ENCODE measurements at regions not wholly inside any gene's neighbourhood (a gene's known extent, or its start where the extent isn't known, plus 50 kb on each side); places are given as distances from the start of the nearest gene placed in this dataset.

DNA sequence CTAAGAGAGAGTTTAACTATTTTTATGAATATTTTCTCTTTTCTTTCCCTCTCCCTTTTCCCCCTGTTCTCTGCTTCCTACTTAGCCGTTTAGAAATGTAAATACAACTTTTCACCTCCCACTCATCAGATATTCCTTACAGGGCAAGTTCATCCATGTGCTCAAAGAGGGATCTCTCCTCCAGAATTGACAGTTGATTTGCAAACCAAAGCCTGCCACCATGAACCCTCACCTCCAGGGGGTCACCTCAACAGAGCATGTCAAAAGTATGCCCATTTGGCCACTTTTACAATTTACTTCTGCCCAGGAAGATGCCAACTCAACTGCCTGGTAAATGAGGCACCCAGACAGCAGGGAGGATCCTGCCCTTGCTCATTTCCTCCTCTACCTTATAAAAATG, 149.2 kb upstream of the GYPC start:
- intact Hi-C loops (cut with micrococcal nuclease; ENCODE audit: unreplicated experiment), result no loop called here
- no peak for DNase-seq (ENCODE audit: low spot score)
- H3K9me3 ChIP-seq (ENCODE audit: low read depth, low read length, poor library complexity, severe bottlenecking), result no peaks in the 10 kb centered on the region
- no peaks in the 10 kb centered on the region for H3K36me3 ChIP-seq (ENCODE audit: insufficient read depth, low read length, poor library complexity, severe bottlenecking)
- BruUV-seq (replicated peaks), result no TSS peak
- TF ChIP-seq EZH2 (IDR thresholded peaks at IDR 0.05; ENCODE audit: borderline replicate concordance, low read depth, low read length, poor library complexity, severe bottlenecking) (no peak), CTCF (conservative IDR thresholded peaks at IDR 0.05; ENCODE audit: low read depth, low read length) (no peak)
- POLR2A ChIA-PET (ENCODE audit: low non-redundant PET), result no interaction called here
- CTCF ChIA-PET, result no interaction called here
- H3K4me1 ChIP-seq (ENCODE audit: insufficient read depth, low read length, poor library complexity, severe bottlenecking), result no peaks in the 10 kb centered on the region
- no peak overlapping the region for H3K4me3 ChIP-seq (ENCODE audit: low read depth, low read length, poor library complexity, severe bottlenecking)
- H3K27ac ChIP-seq (ENCODE audit: low read depth, low read length, poor library complexity, severe bottlenecking), result no peak overlapping the region
- H3K27me3 ChIP-seq (replicated peaks; ENCODE audit: insufficient read depth, low read depth, low read length, poor library complexity), result no peaks in the 10 kb centered on the region

- intact Hi-C loops (cut with micrococcal nuclease; ENCODE audit: unreplicated experiment), result no loop called here
- Histone ChIP-seq H3K36me3 (ENCODE audit: insufficient read depth, low read length, poor library complexity, severe bottlenecking) (no peaks in the 10 kb centered on the region), H3K4me3 (ENCODE audit: low read depth, low read length, poor library complexity, severe bottlenecking) (no peak overlapping the region), H3K4me1 (ENCODE audit: insufficient read depth, low read length, poor library complexity, severe bottlenecking) (no peaks in the 10 kb centered on the region), H3K27ac (ENCODE audit: low read depth, low read length, poor library complexity, severe bottlenecking) (no peak overlapping the region), H3K9me3 (ENCODE audit: low read depth, low read length, poor library complexity, severe bottlenecking) (no peaks in the 10 kb centered on the region), H3K27me3 (replicated peaks; ENCODE audit: insufficient read depth, low read depth, low read length, poor library complexity) (no peaks in the 10 kb centered on the region)
- no peak for TF ChIP-seq EZH2 (IDR thresholded peaks at IDR 0.05; ENCODE audit: borderline replicate concordance, low read depth, low read length, poor library complexity, severe bottlenecking)
- no peak for TF ChIP-seq CTCF (conservative IDR thresholded peaks at IDR 0.05; ENCODE audit: low read depth, low read length)
- CTCF ChIA-PET, result no interaction called here
- DNase-seq (ENCODE audit: low spot score), result no peak
- POLR2A ChIA-PET (ENCODE audit: low non-redundant PET), result no interaction called here
- BruUV-seq (replicated peaks), result no TSS peak
These were observed 148.5 kb upstream of the GYPC start for GRCh38 chr2:126507425-126507911.

GRCh38 chr2:126510356-126510755, 145.6 kb upstream of the GYPC start:
- DNase-seq (ENCODE audit: low spot score), result no peak
- H3K9me3 ChIP-seq (ENCODE audit: low read depth, low read length, poor library complexity, severe bottlenecking), result no peaks in the 10 kb centered on the region
- no peak for TF ChIP-seq EZH2 (IDR thresholded peaks at IDR 0.05; ENCODE audit: borderline replicate concordance, low read depth, low read length, poor library complexity, severe bottlenecking)
- TF ChIP-seq CTCF (conservative IDR thresholded peaks at IDR 0.05; ENCODE audit: low read depth, low read length), result no peak
- H3K27ac ChIP-seq (ENCODE audit: low read depth, low read length, poor library complexity, severe bottlenecking), result no peak overlapping the region
- no peaks in the 10 kb centered on the region for H3K4me1 ChIP-seq (ENCODE audit: insufficient read depth, low read length, poor library complexity, severe bottlenecking)
- BruUV-seq (replicated peaks), result no TSS peak
- H3K27me3 ChIP-seq (replicated peaks; ENCODE audit: insufficient read depth, low read depth, low read length, poor library complexity), result no peaks in the 10 kb centered on the region
- ChIA-PET CTCF (no interaction called here), POLR2A (ENCODE audit: low non-redundant PET) (no interaction called here)
- H3K4me3 ChIP-seq (ENCODE audit: low read depth, low read length, poor library complexity, severe bottlenecking), result no peak overlapping the region
- intact Hi-C loops (cut with micrococcal nuclease; ENCODE audit: unreplicated experiment), result no loop called here
- no peaks in the 10 kb centered on the region for H3K36me3 ChIP-seq (ENCODE audit: insufficient read depth, low read length, poor library complexity, severe bottlenecking)
